Sigmoid colon (tissue), 6 donors: ENCODE measurements at regions not wholly inside any gene's neighbourhood (a gene's known extent, or its start where the extent isn't known, plus 50 kb on each side); places are given as distances from the start of the nearest gene placed in this dataset.

Experiments used
- DNase-seq: peaks from one replicate; pipeline ENCODE4 v3.0.0-alpha.2; 2019
- H3K27ac ChIP-seq, 4 donors: fragments of 200-600 bp; sonication (generic); one replicate each; pipeline ENCODE4 v1.5.1; 2016 to 2019; ENCODE audit warnings: mild to moderate bottlenecking in 1 of 4
- H3K27me3 ChIP-seq, 3 donors: fragments of 200-600 bp; sonication (generic); one replicate each; pipeline ENCODE4 v1.5.1; 2019; ENCODE audit warnings: mild to moderate bottlenecking in 1 of 3
- H3K36me3 ChIP-seq, 4 donors: fragments of 200-600 bp; sonication (generic); one replicate each; pipeline ENCODE4 v1.5.1; 2016 to 2019
- H3K4me1 ChIP-seq, 4 donors: fragments of 200-600 bp; sonication (generic); one replicate each; pipeline ENCODE4 v1.5.1; 2017 to 2019
- H3K4me3 ChIP-seq, 4 donors: fragments of 200-600 bp; sonication (generic); one replicate each; pipeline ENCODE4 v1.5.1; 2017 to 2019; ENCODE audit warnings: mild to moderate bottlenecking in 2 of 4, moderate library complexity in 1 of 4
- H3K9me3 ChIP-seq, 4 donors: fragments of 200-600 bp in 3 of 4; sonication (generic) in 3 of 4; one replicate each; pipeline versions ENCODE4 v1.5.1 to v1.6.1; 2013 to 2019
- CTCF ChIP-seq, 4 experiments: fragments of 450-650 bp in 3 of 4; fragments of 200-600 bp in 1 of 4; IDR thresholded peaks; one replicate each; pipeline ENCODE4 v1.5.1; 2016 to 2019; ENCODE audit warnings: antibody characterized with exemption in 4 of 4, mild to moderate bottlenecking in 3 of 4, moderate library complexity in 2 of 4
- EP300 ChIP-seq, 4 donors: sonication (generic); formaldehyde crosslinking; IDR thresholded peaks; one replicate each; pipeline ENCODE4 v1.6.1; 2017; ENCODE audit warnings: antibody characterized with exemption in 4 of 4
- POLR2A ChIP-seq, 2 donors: fragments of 450-650 bp; IDR thresholded peaks; one replicate each; pipeline ENCODE4 v1.6.1; 2016; ENCODE audit warnings: antibody characterized with exemption in 2 of 2, mild to moderate bottlenecking in 2 of 2, moderate library complexity in 2 of 2
- POLR2AphosphoS5 ChIP-seq, 4 donors: sonication (generic); formaldehyde crosslinking; IDR thresholded peaks; one replicate each; pipeline ENCODE4 v1.6.1; 2017; ENCODE audit warnings: antibody characterized with exemption in 4 of 4
- WGBS, 2 donors: extraction: QIAGEN DNeasy Blood & Tissue Kit; methylation state at CpG; one replicate each; pipeline ENCODE4 v1.1.7; 2013; 5-methylcytosine and 5-hydroxymethylcytosine counted together
- intact Hi-C: fragments of 100-400 bp; cut with DNase I; formaldehyde crosslinking; loops from one replicate; pipeline ENCODE4 v1.15.1; 2023
- donor health status: healthy with polysubstance abuse.
- donor health status: healthy.

- H3K4me1 ChIP-seq: no peaks in the 10 kb centered on the region
- intact Hi-C loops: no loop called here
- H3K27me3 ChIP-seq: no peaks in the 10 kb centered on the region
- 96 to 99% methylated on average over 1 of the region's 1 CpG for WGBS, 2 donors
- H3K9me3 ChIP-seq: no peaks in the 10 kb centered on the region
- H3K4me3 ChIP-seq: no peak overlapping the region
- no peaks in the 10 kb centered on the region for H3K36me3 ChIP-seq
- no peak for TF ChIP-seq POLR2AphosphoS5 (IDR thresholded peaks at IDR 0.05)
- no peak for TF ChIP-seq CTCF (IDR thresholded peaks at IDR 0.05)
- no peak for TF ChIP-seq POLR2A (IDR thresholded peaks at IDR 0.05)
- TF ChIP-seq EP300 (IDR thresholded peaks at IDR 0.05): no peak
- DNase-seq: no peak
- no peak overlapping the region for H3K27ac ChIP-seq
These were observed 436.4 kb upstream of the GOLIM4 start for GRCh38 chr3:168532135-168532534.

GRCh38 chr3:168531116-168531515 lies 435.4 kb upstream of the GOLIM4 start:
- intact Hi-C loops: no loop called here
- WGBS, 2 donors: 81 to 83% methylated on average over 4 of the region's 4 CpGs

GRCh38 chr3:168524129-168524528 lies 428.4 kb upstream of the GOLIM4 start:
- intact Hi-C loops: no loop called here
- WGBS, 2 donors: 79 to 83% methylated on average over 1 of the region's 1 CpG

More at GRCh38 chr3:168531116-168531515, 435.4 kb upstream of the GOLIM4 start:
- Histone ChIP-seq H3K36me3 (no peaks in the 10 kb centered on the region), H3K27me3 (no peaks in the 10 kb centered on the region), H3K4me3 (no peak overlapping the region), H3K4me1 (no peaks in the 10 kb centered on the region), H3K9me3 (no peaks in the 10 kb centered on the region), H3K27ac (no peak overlapping the region)
- no peak for DNase-seq
- TF ChIP-seq POLR2AphosphoS5 (IDR thresholded peaks at IDR 0.05) (no peak), EP300 (IDR thresholded peaks at IDR 0.05) (no peak), POLR2A (IDR thresholded peaks at IDR 0.05) (no peak), CTCF (IDR thresholded peaks at IDR 0.05) (no peak)

GRCh38 chr3:168517249-168518071 lies 421.7 kb upstream of the GOLIM4 start:
- TF ChIP-seq CTCF (IDR thresholded peaks at IDR 0.05): no peak
- TF ChIP-seq EP300 (IDR thresholded peaks at IDR 0.05): no peak
- TF ChIP-seq POLR2A (IDR thresholded peaks at IDR 0.05): no peak
- TF ChIP-seq POLR2AphosphoS5 (IDR thresholded peaks at IDR 0.05): no peak
- intact Hi-C loops: no loop called here
- no peak for DNase-seq
- Histone ChIP-seq H3K4me3 (no peak overlapping the region), H3K36me3 (no peaks in the 10 kb centered on the region), H3K27ac (no peak overlapping the region), H3K4me1 (no peaks in the 10 kb centered on the region), H3K27me3 (no peaks in the 10 kb centered on the region), H3K9me3 (no peaks in the 10 kb centered on the region)
- WGBS, 2 donors: 23 to 65% methylated on average over 14 of the region's 14 CpGs

More at GRCh38 chr3:168524129-168524528, 428.4 kb upstream of the GOLIM4 start:
- Histone ChIP-seq H3K27ac (no peak overlapping the region), H3K4me3 (no peak overlapping the region), H3K36me3 (no peaks in the 10 kb centered on the region), H3K27me3 (no peaks in the 10 kb centered on the region), H3K9me3 (no peaks in the 10 kb centered on the region), H3K4me1 (no peaks in the 10 kb centered on the region)
- no peak for TF ChIP-seq POLR2AphosphoS5 (IDR thresholded peaks at IDR 0.05)
- TF ChIP-seq POLR2A (IDR thresholded peaks at IDR 0.05): no peak
- TF ChIP-seq CTCF (IDR thresholded peaks at IDR 0.05): no peak
- no peak for TF ChIP-seq EP300 (IDR thresholded peaks at IDR 0.05)
- no peak for DNase-seq
